Muscle layer of duodenum (tissue), 2 donors: ENCODE measurements at regions not wholly inside any gene's neighbourhood (a gene's known extent, or its start where the extent isn't known, plus 50 kb on each side); places are given as distances from the start of the nearest gene placed in this dataset.
"Not testable (repeated sequence)": the region's sequence is repeated elsewhere in the genome, so short reads cannot be mapped to it uniquely, and the experiment has no call there.

ENCODE experiments used
- H3K27ac ChIP-seq: one replicate; pipeline ENCODE4 v1.7.0; 2013; ENCODE audit warnings: mild to moderate bottlenecking, low read length
- H3K27me3 ChIP-seq: one replicate; pipeline ENCODE4 v1.7.0; 2013; ENCODE audit warnings: low read depth, mild to moderate bottlenecking, control low read depth, low read length
- H3K36me3 ChIP-seq, 2 donors: one replicate each; pipeline ENCODE4 v1.7.0; 2013; ENCODE audit warnings: low read length in 2 of 2, control low read depth in 1 of 2, mild to moderate bottlenecking in 1 of 2; ENCODE audit not compliant: insufficient read depth in 2 of 2, control insufficient read depth in 1 of 2
- H3K4me1 ChIP-seq, 2 donors: one replicate each; pipeline ENCODE4 v1.7.0; 2013; ENCODE audit warnings: low read length in 2 of 2, mild to moderate bottlenecking in 2 of 2, control low read depth in 1 of 2, moderate library complexity in 1 of 2; ENCODE audit not compliant: insufficient read depth in 2 of 2, control insufficient read depth in 1 of 2
- H3K4me3 ChIP-seq, 2 donors: one replicate each; pipeline ENCODE4 v1.7.0; 2013; ENCODE audit warnings: low read length in 2 of 2, low read depth in 1 of 2, mild to moderate bottlenecking in 1 of 2
- H3K9me3 ChIP-seq, 2 donors: one replicate each; pipeline ENCODE4 v1.7.0; 2013; ENCODE audit warnings: low read length in 2 of 2, control low read depth in 1 of 2, mild to moderate bottlenecking in 1 of 2; ENCODE audit not compliant: control insufficient read depth in 1 of 2
- donor health status: healthy.

- H3K4me3 ChIP-seq = no peak overlapping the region
- no peaks in the 10 kb centered on the region for H3K9me3 ChIP-seq
- H3K27me3 ChIP-seq = no peaks in the 10 kb centered on the region
- H3K36me3 ChIP-seq = no peaks in the 10 kb centered on the region
- no peaks in the 10 kb centered on the region for H3K4me1 ChIP-seq
- no peak overlapping the region for H3K27ac ChIP-seq
Observed at GRCh38 chr2:194294156-194294555, 1362.9 kb upstream of the SLC39A10 start.

- H3K27me3 ChIP-seq = no peaks in the 10 kb centered on the region
- H3K36me3 ChIP-seq = no peaks in the 10 kb centered on the region
- no peaks in the 10 kb centered on the region for H3K9me3 ChIP-seq
- no peaks in the 10 kb centered on the region for H3K4me1 ChIP-seq
- H3K4me3 ChIP-seq = no peak overlapping the region
- H3K27ac ChIP-seq = no peak overlapping the region
Observed at GRCh38 chr2:194291104-194291503, 1365.9 kb upstream of the SLC39A10 start.

GRCh38 chr2:194289712-194290346 is 1367.2 kb upstream of the SLC39A10 start:
- Histone ChIP-seq H3K9me3 (no peaks in the 10 kb centered on the region), H3K4me1 (no peaks in the 10 kb centered on the region), H3K4me3 (no peak overlapping the region), H3K36me3 (no peaks in the 10 kb centered on the region), H3K27me3 (no peaks in the 10 kb centered on the region), H3K27ac (no peak overlapping the region)

DNA sequence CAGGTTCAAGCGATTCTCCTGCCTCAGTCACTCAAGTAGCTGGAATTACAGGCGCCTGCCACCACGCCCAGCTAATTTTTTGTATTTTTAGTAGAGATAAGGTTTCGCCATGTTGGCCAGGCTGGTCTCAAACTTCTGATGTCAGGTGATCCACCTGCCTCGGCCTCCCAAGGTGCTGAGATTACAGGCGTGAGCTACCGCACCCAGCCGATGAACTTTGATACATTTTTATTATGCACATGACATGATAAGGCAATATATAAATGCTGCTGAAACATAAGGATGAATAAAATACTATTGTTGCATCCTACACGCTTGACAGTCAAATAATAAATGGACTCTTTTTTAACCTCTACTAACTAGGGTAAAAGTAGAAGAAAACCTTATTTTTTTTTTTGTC is 1380.4 kb upstream of the SLC39A10 start:
- not testable (repeated sequence) for H3K36me3 ChIP-seq, H3K27me3 ChIP-seq, H3K27ac ChIP-seq, H3K4me1 ChIP-seq, H3K4me3 ChIP-seq, H3K9me3 ChIP-seq

DNA sequence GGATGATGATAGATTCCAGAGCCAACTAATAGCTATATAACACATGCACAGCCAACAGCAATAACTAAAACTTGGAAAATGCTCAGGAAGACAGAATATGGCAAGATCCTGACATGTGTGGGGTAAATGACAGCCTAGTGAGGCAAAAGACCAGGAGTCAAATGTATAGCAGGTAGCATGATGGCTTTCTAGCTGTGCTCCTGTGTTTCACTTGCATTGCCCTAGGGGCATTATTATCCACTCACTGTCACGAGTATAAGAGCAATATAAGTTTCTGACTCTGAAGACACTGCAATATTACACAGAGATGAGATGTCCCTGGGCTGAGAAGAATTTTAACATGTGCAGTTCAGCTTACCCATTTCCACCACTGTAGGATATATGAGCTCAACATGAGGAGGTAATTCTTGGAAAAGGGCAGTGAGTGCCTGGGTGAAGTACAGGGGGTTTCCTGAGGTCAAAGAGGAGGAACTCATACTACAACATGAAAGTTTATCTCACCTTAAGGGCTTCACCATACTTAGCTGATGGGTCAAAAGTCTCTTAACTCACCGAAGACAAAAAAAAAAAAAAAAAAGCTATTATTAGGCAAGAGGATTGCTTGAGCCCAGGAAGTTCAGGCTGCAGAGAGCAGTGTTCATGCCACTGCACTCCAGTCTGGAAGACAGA is 1385.6 kb upstream of the SLC39A10 start:
- no peaks in the 10 kb centered on the region for H3K27me3 ChIP-seq
- H3K4me1 ChIP-seq = no peaks in the 10 kb centered on the region
- H3K9me3 ChIP-seq = no peaks in the 10 kb centered on the region
- no peak overlapping the region for H3K4me3 ChIP-seq
- no peak overlapping the region for H3K27ac ChIP-seq
- H3K36me3 ChIP-seq = no peaks in the 10 kb centered on the region

- no peak overlapping the region for H3K4me3 ChIP-seq
- no peak overlapping the region for H3K27ac ChIP-seq
- H3K27me3 ChIP-seq = no peaks in the 10 kb centered on the region
- no peaks in the 10 kb centered on the region for H3K4me1 ChIP-seq
- no peaks in the 10 kb centered on the region for H3K36me3 ChIP-seq
- no peaks in the 10 kb centered on the region for H3K9me3 ChIP-seq
Observed at GRCh38 chr2:194270648-194271047, 1386.4 kb upstream of the SLC39A10 start.

GRCh38 chr2:194264586-194264985 is 1392.4 kb upstream of the SLC39A10 start:
- no peaks in the 10 kb centered on the region for H3K9me3 ChIP-seq
- H3K27ac ChIP-seq = no peak overlapping the region
- H3K4me1 ChIP-seq = no peaks in the 10 kb centered on the region
- H3K27me3 ChIP-seq = no peaks in the 10 kb centered on the region
- no peak overlapping the region for H3K4me3 ChIP-seq
- H3K36me3 ChIP-seq = no peaks in the 10 kb centered on the region

DNA sequence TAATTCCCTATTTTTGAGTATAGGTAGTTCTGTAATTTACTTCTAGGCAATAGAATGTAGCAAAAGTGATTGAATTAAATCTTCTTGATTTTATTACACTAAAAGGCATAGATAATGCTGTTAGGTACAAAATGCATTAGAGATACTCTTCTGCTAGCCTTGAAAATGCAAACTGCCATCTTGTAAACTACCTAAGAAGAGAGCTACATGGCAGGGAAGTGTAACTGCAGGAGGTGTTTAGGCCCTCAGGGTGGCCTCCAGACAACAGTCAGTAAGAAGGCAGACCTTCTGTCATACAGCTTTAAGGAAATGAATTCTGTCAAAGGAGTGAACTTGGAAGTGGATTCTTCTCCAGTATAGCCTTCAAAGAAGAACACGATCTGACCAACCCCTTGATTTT is 1396.8 kb upstream of the SLC39A10 start:
- Histone ChIP-seq H3K4me1 (no peaks in the 10 kb centered on the region), H3K27ac (no peak overlapping the region), H3K27me3 (no peaks in the 10 kb centered on the region), H3K4me3 (no peak overlapping the region), H3K36me3 (no peaks in the 10 kb centered on the region), H3K9me3 (no peaks in the 10 kb centered on the region)

DNA sequence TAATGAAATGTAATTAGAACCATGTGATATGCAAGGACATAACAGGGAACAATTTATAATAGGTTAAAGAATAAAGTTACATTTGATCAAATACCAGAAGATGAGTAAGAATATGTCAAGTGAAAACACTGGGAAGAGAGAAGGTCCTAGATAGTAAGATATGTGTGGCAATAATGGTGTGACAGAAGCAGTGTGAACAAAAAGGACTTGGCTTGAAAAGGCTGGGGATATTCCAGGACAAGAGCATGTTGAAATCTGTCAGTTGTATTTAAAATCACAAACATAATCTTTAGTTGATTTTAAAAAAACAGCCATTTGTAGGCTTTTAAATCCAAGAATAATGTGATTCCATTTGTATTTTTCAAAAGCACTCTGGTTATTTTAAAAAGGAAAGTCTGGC is 1399.9 kb upstream of the SLC39A10 start:
- Histone ChIP-seq H3K4me1 (no peaks in the 10 kb centered on the region), H3K36me3 (no peaks in the 10 kb centered on the region), H3K27me3 (no peaks in the 10 kb centered on the region), H3K27ac (no peak overlapping the region), H3K9me3 (no peaks in the 10 kb centered on the region), H3K4me3 (no peak overlapping the region)

DNA sequence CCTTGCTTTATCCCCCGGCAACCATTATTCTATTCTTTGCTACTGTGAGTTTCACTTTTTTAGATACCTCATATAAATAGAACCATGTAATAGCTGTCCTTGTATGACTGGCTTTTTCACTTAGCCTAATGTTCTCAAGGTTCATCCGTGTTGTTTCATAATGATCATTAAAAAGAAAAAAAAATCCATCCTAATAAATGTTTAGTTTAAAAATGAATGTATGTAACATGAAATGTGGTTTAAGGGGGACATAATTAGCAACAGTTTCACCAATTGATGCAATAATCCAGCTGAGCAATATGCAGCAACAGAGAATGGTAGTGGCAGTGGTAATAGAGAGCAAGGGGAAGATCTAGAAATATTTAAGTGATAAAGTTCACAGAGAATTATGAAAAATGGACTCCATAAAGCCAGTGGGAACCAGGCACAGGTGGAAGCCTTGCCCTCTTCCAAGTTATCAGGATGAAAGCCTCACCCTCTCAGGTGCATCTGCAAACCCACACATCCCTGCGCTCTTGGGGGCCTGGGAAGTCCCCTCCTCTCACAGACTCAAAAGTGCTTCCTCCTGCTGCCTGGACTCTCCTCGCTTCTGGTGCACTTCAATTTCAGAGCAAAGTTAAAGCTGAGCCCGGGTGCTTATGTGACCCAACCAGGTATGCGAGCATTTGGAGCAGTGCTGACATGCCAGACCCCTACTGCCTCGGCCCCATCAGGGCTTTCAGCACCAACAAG is 1403.3 kb upstream of the SLC39A10 start:
- H3K4me3 ChIP-seq = no peak overlapping the region
- H3K27me3 ChIP-seq = no peaks in the 10 kb centered on the region
- H3K27ac ChIP-seq = no peak overlapping the region
- H3K9me3 ChIP-seq = no peaks in the 10 kb centered on the region
- no peaks in the 10 kb centered on the region for H3K4me1 ChIP-seq
- H3K36me3 ChIP-seq = no peaks in the 10 kb centered on the region

DNA sequence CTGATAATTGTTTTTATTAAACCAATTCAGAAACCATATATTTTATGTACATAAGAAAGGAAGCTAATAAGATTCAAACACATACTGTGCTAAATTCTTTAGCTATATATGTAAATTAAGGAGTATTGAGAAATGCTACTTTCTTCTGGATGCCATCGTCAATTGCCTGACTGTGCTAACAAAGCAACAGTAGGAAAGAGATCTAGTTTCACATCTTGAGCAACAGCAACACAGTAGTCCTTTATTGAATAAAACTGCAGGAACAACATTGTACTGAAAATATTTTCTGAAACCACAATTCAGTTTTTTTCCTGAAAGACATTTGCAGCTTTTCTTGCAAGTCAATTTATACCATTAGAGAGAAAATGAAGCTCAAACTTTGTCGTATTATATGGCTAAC is 1404.9 kb upstream of the SLC39A10 start:
- H3K27ac ChIP-seq = no peak overlapping the region
- no peak overlapping the region for H3K4me3 ChIP-seq
- no peaks in the 10 kb centered on the region for H3K9me3 ChIP-seq
- H3K27me3 ChIP-seq = no peaks in the 10 kb centered on the region
- no peaks in the 10 kb centered on the region for H3K4me1 ChIP-seq
- H3K36me3 ChIP-seq = no peaks in the 10 kb centered on the region
